CD14-positive monocyte (primary cell): ENCODE measurements at regions not wholly inside any gene's neighbourhood (a gene's known extent, or its start where the extent isn't known, plus 50 kb on each side); places are given as distances from the start of the nearest gene placed in this dataset.

ENCODE experiments used
- DNase-seq, 3 donors: peaks; one replicate each; pipeline ENCODE4 v3.0.0-alpha.2; 2011 to 2022
- H2AFZ ChIP-seq: 2 replicates; pipeline ENCODE4 v1.6.0; 2012; ENCODE audit warnings: mild to moderate bottlenecking, low read depth, low read length, inconsistent platforms; ENCODE audit not compliant: insufficient read depth, poor library complexity, severe bottlenecking
- H3K27ac ChIP-seq, 2 donors: 1 replicate in 1 of 2; 2 replicates in 1 of 2; pipeline ENCODE4 v1.5.1; 2012 to 2013; ENCODE audit warnings: low read length in 2 of 2, control low read depth in 1 of 2, inconsistent platforms in 1 of 2, low read depth in 1 of 2, mild to moderate bottlenecking in 1 of 2
- H3K27me3 ChIP-seq, 2 donors: one replicate each; pipeline versions ENCODE4 v1.6.0 to v1.6.1; 2011 to 2013; ENCODE audit warnings: low read length in 2 of 2; ENCODE audit not compliant: control insufficient read depth in 2 of 2, insufficient read depth in 2 of 2
- H3K36me3 ChIP-seq, 2 donors: replicated peaks in 1 of 2; 1 replicate in 1 of 2; 2 replicates in 1 of 2; pipeline versions ENCODE4 v1.5.1 to v1.6.1; 2012 to 2013; ENCODE audit warnings: low read length in 2 of 2, control low read depth in 1 of 2, inconsistent platforms in 1 of 2, mild to moderate bottlenecking in 1 of 2; ENCODE audit not compliant: insufficient read depth in 2 of 2, control insufficient read depth in 1 of 2
- H3K4me1 ChIP-seq, 2 donors: 1 replicate in 1 of 2; 2 replicates in 1 of 2; pipeline versions ENCODE4 v1.5.1 to v1.6.1; 2012 to 2013; ENCODE audit warnings: low read length in 2 of 2, control low read depth in 1 of 2, inconsistent platforms in 1 of 2, mild to moderate bottlenecking in 1 of 2, moderate library complexity in 1 of 2; ENCODE audit not compliant: insufficient read depth in 2 of 2, control insufficient read depth in 1 of 2
- H3K4me2 ChIP-seq: replicated peaks from 2 replicates; pipeline ENCODE3; 2012; ENCODE audit warnings: low read length, moderate library complexity, mild to moderate bottlenecking; ENCODE audit not compliant: poor library complexity, severe bottlenecking; ENCODE audit errors: extremely low read depth
- H3K4me3 ChIP-seq, 3 experiments: fragments of 200-600 bp in 1 of 3; sonication (generic) in 1 of 3; replicated peaks in 1 of 3; 1 replicate in 2 of 3; 2 replicates in 1 of 3; pipeline ENCODE4 v1.5.1; 2011 to 2013; ENCODE audit warnings: low read length in 3 of 3, mild to moderate bottlenecking in 3 of 3, control low read depth in 2 of 3, low read depth in 2 of 3, inconsistent platforms in 1 of 3, moderate library complexity in 1 of 3
- H3K79me2 ChIP-seq: 2 replicates; pipeline ENCODE4 v1.6.0; 2012; ENCODE audit warnings: mild to moderate bottlenecking, control low read depth, inconsistent platforms, low read length, moderate library complexity; ENCODE audit not compliant: insufficient read depth
- H3K9ac ChIP-seq: 2 replicates; pipeline ENCODE4 v1.6.0; 2017; ENCODE audit warnings: low read length, mild to moderate bottlenecking; ENCODE audit not compliant: insufficient read depth, poor library complexity, severe bottlenecking
- H3K9me3 ChIP-seq, 2 donors: replicated peaks in 1 of 2; 1 replicate in 1 of 2; 2 replicates in 1 of 2; pipeline versions ENCODE4 v1.5.1 to v1.6.1; 2012 to 2013; ENCODE audit warnings: low read length in 2 of 2, control low read depth in 1 of 2; ENCODE audit not compliant: control insufficient read depth in 1 of 2, insufficient read depth in 1 of 2
- H4K20me1 ChIP-seq: 2 replicates; pipeline ENCODE4 v1.6.0; 2012; ENCODE audit warnings: mild to moderate bottlenecking, low read length, control low read depth, moderate library complexity; ENCODE audit not compliant: insufficient read depth
- H3K27ac Mint-ChIP-seq, 7 donors: one replicate each; pipeline ENCODE4 v1.8.0; 2020; ENCODE audit warnings: mild to moderate bottlenecking in 7 of 7, mixed read lengths in 7 of 7, moderate library complexity in 6 of 7, inconsistent platforms in 2 of 7
- H3K27me3 Mint-ChIP-seq, 3 donors: one replicate each; pipeline ENCODE4 v1.8.0; 2021 to 2022; ENCODE audit warnings: low read depth in 3 of 3, mild to moderate bottlenecking in 3 of 3, mixed read lengths in 3 of 3, moderate library complexity in 3 of 3, inconsistent platforms in 1 of 3
- H3K36me3 Mint-ChIP-seq, 2 donors: one replicate each; pipeline ENCODE4 v1.8.0; 2020; ENCODE audit warnings: mixed read lengths in 2 of 2, inconsistent platforms in 1 of 2, mild to moderate bottlenecking in 1 of 2
- H3K4me1 Mint-ChIP-seq: one replicate; pipeline ENCODE4 v1.8.0; 2020; ENCODE audit warnings: mild to moderate bottlenecking, mixed read lengths
- H3K4me3 Mint-ChIP-seq, 2 donors: one replicate each; pipeline ENCODE4 v1.8.0; 2020; ENCODE audit warnings: mild to moderate bottlenecking in 2 of 2, mixed read lengths in 2 of 2, moderate library complexity in 1 of 2
- H3K9me3 Mint-ChIP-seq, 7 donors: one replicate each; pipeline ENCODE4 v1.8.0; 2020 to 2022; ENCODE audit warnings: mixed read lengths in 7 of 7, mild to moderate bottlenecking in 6 of 7, moderate library complexity in 6 of 7, inconsistent platforms in 2 of 7
- CTCF ChIP-seq: fragments of 200-600 bp; IDR thresholded peaks from one replicate; pipeline ENCODE4 v1.8.0; 2022; ENCODE audit warnings: antibody characterized with exemption, mild to moderate bottlenecking
- WGBS: methylation state at CpG from one replicate; pipeline ENCODE4 v1.1.5; 2013; ENCODE audit warnings: missing lambda C conversion rate; ENCODE audit not compliant: insufficient coverage; 5-methylcytosine and 5-hydroxymethylcytosine counted together
- intact Hi-C, 2 donors: fragments of 100-400 bp; cut with micrococcal nuclease; formaldehyde crosslinking; loops; one replicate each; pipeline versions ENCODE4 v1.15.0 to v1.15.1; 2023

- Histone ChIP-seq H3K36me3 (no peaks in the 10 kb centered on the region), H3K4me3 (no peak overlapping the region), H2AFZ (no peak overlapping the region), H3K27me3 (no peaks in the 10 kb centered on the region), H3K9me3 (no peaks in the 10 kb centered on the region), H3K4me2 (no peak overlapping the region), H3K4me1 (no peaks in the 10 kb centered on the region), H3K79me2 (no peaks in the 10 kb centered on the region), H4K20me1 (no peaks in the 10 kb centered on the region), H3K27ac (no peak overlapping the region), H3K9ac (no peak overlapping the region)
- Mint-ChIP-seq H3K27me3 (peaks cover 2 to 13% (median 4%) of the 10 kb centered on the region in 3 donors), H3K4me1 (no peaks in the 10 kb centered on the region), H3K36me3 (no peaks in the 10 kb centered on the region), H3K9me3 (no peaks in the 10 kb centered on the region), H3K27ac (peak overlapping the region in 1 of 7 donors; percentile 35), H3K4me3 (no peak overlapping the region)
- DNase-seq = no peak
- no peak for TF ChIP-seq CTCF
- intact Hi-C loops = no loop called here
- WGBS = 94% methylated on average over 5 of the region's 8 CpGs
Observed at GRCh38 chr1:30287976-30288375, 435.4 kb downstream of the MATN1 start.

GRCh38 chr1:30286988-30287839 is 436.2 kb downstream of the MATN1 start:
- 82% methylated on average over 4 of the region's 6 CpGs for WGBS
- H3K27ac ChIP-seq = no peak overlapping the region

More at GRCh38 chr1:30286988-30287839, 436.2 kb downstream of the MATN1 start:
- H3K36me3 Mint-ChIP-seq = no peaks in the 10 kb centered on the region
- Histone ChIP-seq H2AFZ (no peak overlapping the region), H3K36me3 (no peaks in the 10 kb centered on the region), H3K9ac (no peak overlapping the region), H3K4me1 (no peaks in the 10 kb centered on the region), H3K4me2 (no peak overlapping the region), H3K9me3 (no peaks in the 10 kb centered on the region), H3K79me2 (no peaks in the 10 kb centered on the region), H3K27me3 (no peaks in the 10 kb centered on the region), H4K20me1 (no peaks in the 10 kb centered on the region), H3K4me3 (no peak overlapping the region)
- no peaks in the 10 kb centered on the region for H3K4me1 Mint-ChIP-seq
- DNase-seq = no peak
- H3K4me3 Mint-ChIP-seq = no peak overlapping the region
- no peaks in the 10 kb centered on the region for H3K9me3 Mint-ChIP-seq
- peak overlapping the region in 1 of 7 donors; percentile 39 for H3K27ac Mint-ChIP-seq
- intact Hi-C loops = no loop called here
- no peak for TF ChIP-seq CTCF
- H3K27me3 Mint-ChIP-seq = peaks cover 2 to 13% (median 4%) of the 10 kb centered on the region in 3 donors
